ENCODE measurements at regions not wholly inside any gene's neighbourhood (a gene's known extent, or its start where the extent isn't known, plus 50 kb on each side); places are given as distances from the start of the nearest gene placed in this dataset.

DNA sequence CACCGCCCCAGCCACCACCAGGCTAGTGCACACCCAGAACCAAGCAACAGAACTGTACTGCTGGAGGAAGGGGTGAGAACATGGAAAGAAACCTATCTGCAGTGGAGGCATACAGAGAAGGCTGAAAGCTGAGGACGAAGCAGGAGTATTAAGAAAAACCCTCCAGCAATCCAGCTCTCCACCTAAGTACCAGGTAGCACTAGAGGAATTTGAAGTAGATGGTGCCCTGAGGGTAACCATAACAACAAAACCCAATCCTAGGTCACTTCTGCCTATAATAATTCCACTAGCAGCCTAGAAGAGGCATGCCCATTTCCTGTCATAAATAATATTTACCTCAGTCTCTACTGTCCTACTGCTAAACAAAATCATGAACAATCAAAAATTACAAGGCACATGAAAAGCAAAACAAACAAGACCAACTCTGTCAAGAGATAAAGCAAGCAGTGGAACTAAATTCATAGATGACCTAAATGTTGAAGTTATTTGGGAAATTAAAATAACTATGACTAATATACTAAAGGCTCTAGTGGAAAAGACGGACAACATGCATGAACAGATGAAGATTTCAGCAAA, 51.1 kb downstream of the HYCC1 start:
- TF ChIP-seq, protein P1, sequence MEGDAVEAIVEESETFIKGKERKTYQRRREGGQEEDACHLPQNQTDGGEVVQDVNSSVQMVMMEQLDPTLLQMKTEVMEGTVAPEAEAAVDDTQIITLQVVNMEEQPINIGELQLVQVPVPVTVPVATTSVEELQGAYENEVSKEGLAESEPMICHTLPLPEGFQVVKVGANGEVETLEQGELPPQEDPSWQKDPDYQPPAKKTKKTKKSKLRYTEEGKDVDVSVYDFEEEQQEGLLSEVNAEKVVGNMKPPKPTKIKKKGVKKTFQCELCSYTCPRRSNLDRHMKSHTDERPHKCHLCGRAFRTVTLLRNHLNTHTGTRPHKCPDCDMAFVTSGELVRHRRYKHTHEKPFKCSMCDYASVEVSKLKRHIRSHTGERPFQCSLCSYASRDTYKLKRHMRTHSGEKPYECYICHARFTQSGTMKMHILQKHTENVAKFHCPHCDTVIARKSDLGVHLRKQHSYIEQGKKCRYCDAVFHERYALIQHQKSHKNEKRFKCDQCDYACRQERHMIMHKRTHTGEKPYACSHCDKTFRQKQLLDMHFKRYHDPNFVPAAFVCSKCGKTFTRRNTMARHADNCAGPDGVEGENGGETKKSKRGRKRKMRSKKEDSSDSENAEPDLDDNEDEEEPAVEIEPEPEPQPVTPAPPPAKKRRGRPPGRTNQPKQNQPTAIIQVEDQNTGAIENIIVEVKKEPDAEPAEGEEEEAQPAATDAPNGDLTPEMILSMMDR (IDR thresholded peaks at IDR 0.05): no peak
- no peak for TF ChIP-seq POLR2A (IDR thresholded peaks at IDR 0.05)

All from esophagus squamous epithelium (tissue), 4 donors.